ENCODE measurements at regions not wholly inside any gene's neighbourhood (a gene's known extent, or its start where the extent isn't known, plus 50 kb on each side); places are given as distances from the start of the nearest gene placed in this dataset.
"Not testable (repeated sequence)": the region's sequence is repeated elsewhere in the genome, so short reads cannot be mapped to it uniquely, and the experiment has no call there.

DNA sequence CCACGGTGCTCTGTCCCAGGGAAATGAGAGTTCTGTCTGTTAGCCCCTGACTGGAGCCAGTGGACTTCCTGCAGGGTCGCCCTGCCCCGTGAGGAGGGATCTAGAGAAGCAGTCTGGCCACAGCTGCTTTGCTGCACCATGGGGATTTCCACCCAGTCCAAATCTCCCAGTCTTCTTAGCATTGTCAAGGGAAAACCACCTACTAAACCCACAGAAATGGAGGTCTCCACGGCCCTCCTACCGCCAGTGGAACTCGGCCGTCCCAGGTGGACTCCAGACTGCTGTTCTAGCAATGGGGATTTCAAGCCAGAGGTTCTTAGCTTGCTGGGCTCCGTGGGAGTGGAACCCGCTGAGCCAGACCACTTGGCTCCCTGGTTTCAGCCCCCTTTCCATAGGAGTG lies 133.3 kb upstream of the PCDH7 start:
- CTCF ChIA-PET = no interaction called here
- TF ChIP-seq, protein P1, sequence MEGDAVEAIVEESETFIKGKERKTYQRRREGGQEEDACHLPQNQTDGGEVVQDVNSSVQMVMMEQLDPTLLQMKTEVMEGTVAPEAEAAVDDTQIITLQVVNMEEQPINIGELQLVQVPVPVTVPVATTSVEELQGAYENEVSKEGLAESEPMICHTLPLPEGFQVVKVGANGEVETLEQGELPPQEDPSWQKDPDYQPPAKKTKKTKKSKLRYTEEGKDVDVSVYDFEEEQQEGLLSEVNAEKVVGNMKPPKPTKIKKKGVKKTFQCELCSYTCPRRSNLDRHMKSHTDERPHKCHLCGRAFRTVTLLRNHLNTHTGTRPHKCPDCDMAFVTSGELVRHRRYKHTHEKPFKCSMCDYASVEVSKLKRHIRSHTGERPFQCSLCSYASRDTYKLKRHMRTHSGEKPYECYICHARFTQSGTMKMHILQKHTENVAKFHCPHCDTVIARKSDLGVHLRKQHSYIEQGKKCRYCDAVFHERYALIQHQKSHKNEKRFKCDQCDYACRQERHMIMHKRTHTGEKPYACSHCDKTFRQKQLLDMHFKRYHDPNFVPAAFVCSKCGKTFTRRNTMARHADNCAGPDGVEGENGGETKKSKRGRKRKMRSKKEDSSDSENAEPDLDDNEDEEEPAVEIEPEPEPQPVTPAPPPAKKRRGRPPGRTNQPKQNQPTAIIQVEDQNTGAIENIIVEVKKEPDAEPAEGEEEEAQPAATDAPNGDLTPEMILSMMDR (conservative IDR thresholded peaks at IDR 0.05; ENCODE audit: low read depth) = no peak
- POLR2A ChIA-PET (ENCODE audit: low non-redundant PET) = no interaction called here
- H3K27ac ChIP-seq = no peak overlapping the region
- no peak for DNase-seq (ENCODE audit: low spot score)

- CTCF ChIA-PET; POLR2A ChIA-PET (ENCODE audit: low non-redundant PET); H3K27ac ChIP-seq; DNase-seq (ENCODE audit: low spot score): not testable (repeated sequence)
Measured at GRCh38 chr4:30589669-30590068, 130.5 kb upstream of the PCDH7 start.

GRCh38 chr4:30600246-30601017 lies 119.7 kb upstream of the PCDH7 start:
- TF ChIP-seq, protein P1 (conservative IDR thresholded peaks at IDR 0.05; ENCODE audit: low read depth) = no peak
- DNase-seq (ENCODE audit: low spot score) = no peak
- H3K27ac ChIP-seq = no peak overlapping the region
- ChIA-PET POLR2A (ENCODE audit: low non-redundant PET) (no interaction called here), CTCF (no interaction called here)

GRCh38 chr4:30601070-30601865 lies 118.9 kb upstream of the PCDH7 start:
- DNase-seq (ENCODE audit: low spot score) = no peak
- POLR2A ChIA-PET (ENCODE audit: low non-redundant PET) = no interaction called here
- CTCF ChIA-PET = no interaction called here
- TF ChIP-seq, protein P1 (conservative IDR thresholded peaks at IDR 0.05; ENCODE audit: low read depth) = no peak
- H3K27ac ChIP-seq = no peak overlapping the region

GRCh38 chr4:30605616-30606190 lies 114.5 kb upstream of the PCDH7 start:
- ChIA-PET POLR2A (ENCODE audit: low non-redundant PET) (no interaction called here), CTCF (no interaction called here)
- TF ChIP-seq, protein P1 (conservative IDR thresholded peaks at IDR 0.05; ENCODE audit: low read depth) = no peak
- DNase-seq (ENCODE audit: low spot score) = no peak
- no peak overlapping the region for H3K27ac ChIP-seq

- CTCF ChIA-PET = no interaction called here
- DNase-seq (ENCODE audit: low spot score) = no peak
- POLR2A ChIA-PET (ENCODE audit: low non-redundant PET) = no interaction called here
- TF ChIP-seq, protein P1 (conservative IDR thresholded peaks at IDR 0.05; ENCODE audit: low read depth) = no peak
- H3K27ac ChIP-seq = no peak overlapping the region
Measured at GRCh38 chr4:30610361-30610760, 109.8 kb upstream of the PCDH7 start.

- TF ChIP-seq, protein P1 (conservative IDR thresholded peaks at IDR 0.05; ENCODE audit: low read depth) = no peak
- CTCF ChIA-PET = no interaction called here
Measured at GRCh38 chr4:30614771-30615170, 105.4 kb upstream of the PCDH7 start.

More at GRCh38 chr4:30614771-30615170, 105.4 kb upstream of the PCDH7 start:
- DNase-seq (ENCODE audit: low spot score) = no peak
- H3K27ac ChIP-seq = no peak overlapping the region
- POLR2A ChIA-PET (ENCODE audit: low non-redundant PET) = no interaction called here

Data from RWPE1 (cell line).